Neural cell (in vitro differentiated cells): ENCODE measurements at regions not wholly inside any gene's neighbourhood (a gene's known extent, or its start where the extent isn't known, plus 50 kb on each side); places are given as distances from the start of the nearest gene placed in this dataset.

Source experiments
- H2AFZ ChIP-seq: fragments of 200-600, 300-800 bp; sonication (generic), shearing (Covaris generic); 2 replicates; pipeline ENCODE4 v1.6.0; 2014; ENCODE audit warnings: low read depth, mild to moderate bottlenecking, antibody characterized with exemption, low read length, moderate library complexity
- H3F3A ChIP-seq: fragments of 200-600 bp; shearing (Covaris generic); 2 replicates; pipeline ENCODE4 v1.6.1; 2016; ENCODE audit warnings: mild to moderate bottlenecking, moderate library complexity, mixed read lengths, antibody characterized with exemption, low read length; ENCODE audit not compliant: insufficient read depth, poor library complexity, severe bottlenecking
- H3K27ac ChIP-seq: fragments of 200-600, 300-800 bp; sonication (generic), shearing (Covaris generic); 2 replicates; pipeline ENCODE4 v1.5.1; 2014; ENCODE audit warnings: mild to moderate bottlenecking, low read length, moderate library complexity
- H3K27me3 ChIP-seq: fragments of 300-800, 200-600 bp; sonication (generic), shearing (Covaris generic); 2 replicates; pipeline ENCODE4 v1.6.0; 2014; ENCODE audit warnings: mild to moderate bottlenecking, low read depth, low read length, moderate library complexity; ENCODE audit not compliant: insufficient read depth
- H3K36me3 ChIP-seq: fragments of 300-800, 200-600 bp; sonication (generic), shearing (Covaris generic); 2 replicates; pipeline ENCODE4 v1.5.1; 2014; ENCODE audit warnings: mild to moderate bottlenecking, antibody characterized with exemption, low read length, moderate library complexity; ENCODE audit not compliant: insufficient read depth
- H3K4me2 ChIP-seq: fragments of 300-800, 200-600 bp; sonication (generic), shearing (Covaris generic); 2 replicates; pipeline ENCODE4 v1.6.0; 2014; ENCODE audit warnings: mild to moderate bottlenecking, low read length
- H3K4me3 ChIP-seq: fragments of 300-800, 200-600 bp; sonication (generic), shearing (Covaris generic); 2 replicates; pipeline ENCODE4 v1.5.1; 2014; ENCODE audit warnings: mild to moderate bottlenecking, low read length, moderate library complexity
- H3K79me2 ChIP-seq: fragments of 200-600 bp; shearing (Covaris generic); replicated peaks from 2 replicates; pipeline ENCODE4 v1.6.0; 2014; ENCODE audit warnings: mild to moderate bottlenecking, low read length, moderate library complexity; ENCODE audit not compliant: insufficient read depth
- H3K9ac ChIP-seq: fragments of 300-800, 200-600 bp; sonication (generic), shearing (Covaris generic); 2 replicates; pipeline ENCODE4 v1.6.1; 2016; ENCODE audit warnings: mild to moderate bottlenecking, low read length, mixed read lengths
- H3K9me2 ChIP-seq: fragments of 200-600 bp; shearing (Covaris generic); 2 replicates; pipeline ENCODE4 v1.6.1; 2016; ENCODE audit warnings: mild to moderate bottlenecking, low read length, mixed read lengths; ENCODE audit not compliant: insufficient read depth
- H3K9me3 ChIP-seq: fragments of 200-600, 300-800 bp; sonication (generic), shearing (Covaris generic); 2 replicates; pipeline ENCODE4 v1.6.1; 2016; ENCODE audit warnings: mild to moderate bottlenecking, mixed run types, low read length, moderate library complexity, mixed read lengths
- H4K20me1 ChIP-seq: fragments of 200-600 bp; shearing (Covaris generic); 2 replicates; pipeline ENCODE4 v1.6.1; 2016; ENCODE audit warnings: mild to moderate bottlenecking, mixed run types; ENCODE audit not compliant: insufficient read depth
- CTCF ChIP-seq: fragments of 450-650 bp; IDR thresholded peaks from 2 replicates; pipeline ENCODE4 v1.5.1; 2014; ENCODE audit warnings: antibody characterized with exemption, mild to moderate bottlenecking, moderate library complexity; ENCODE audit not compliant: poor library complexity, severe bottlenecking
- EP300 ChIP-seq: fragments of 450-650 bp; conservative IDR thresholded peaks from 2 replicates; pipeline ENCODE4 v1.6.1; 2014; ENCODE audit warnings: antibody characterized with exemption, mild to moderate bottlenecking, moderate library complexity; ENCODE audit not compliant: poor library complexity, severe bottlenecking
- EZH2 ChIP-seq: fragments of 200-600, 300-800 bp; shearing (Covaris generic), sonication (generic); IDR thresholded peaks from 2 replicates; pipeline ENCODE4 v1.6.1; 2014; ENCODE audit warnings: antibody characterized with exemption, low read length, borderline replicate concordance, mild to moderate bottlenecking; ENCODE audit not compliant: insufficient read depth, poor library complexity, severe bottlenecking
- MXI1 ChIP-seq: fragments of 450-650 bp; conservative IDR thresholded peaks from 2 replicates; pipeline ENCODE4 v1.6.1; 2014; ENCODE audit warnings: antibody characterized with exemption, mild to moderate bottlenecking; ENCODE audit not compliant: poor library complexity, severe bottlenecking
- POLR2AphosphoS5 ChIP-seq: IDR thresholded peaks from 2 replicates; pipeline ENCODE4 v1.6.1; 2012
- RAD21 ChIP-seq: fragments of 450-650 bp; conservative IDR thresholded peaks from 2 replicates; pipeline ENCODE4 v1.6.1; 2014; ENCODE audit warnings: antibody characterized with exemption, mild to moderate bottlenecking, moderate library complexity
- REST ChIP-seq: IDR thresholded peaks from 2 replicates; pipeline ENCODE4 v1.6.1; 2012; ENCODE audit warnings: borderline replicate concordance
- SMC3 ChIP-seq: fragments of 450-650 bp; conservative IDR thresholded peaks from 2 replicates; pipeline ENCODE4 v1.6.1; 2014; ENCODE audit warnings: antibody characterized with exemption, mild to moderate bottlenecking, moderate library complexity; ENCODE audit not compliant: poor library complexity
- TAF1 ChIP-seq: IDR thresholded peaks from 2 replicates; pipeline ENCODE4 v1.6.1; 2012; ENCODE audit warnings: low read depth

- H3K9me2 ChIP-seq: no peaks in the 10 kb centered on the region
- no peaks in the 10 kb centered on the region for H3K27me3 ChIP-seq
- TF ChIP-seq EZH2 (no peak), TAF1 (no peak), POLR2AphosphoS5 (no peak), CTCF (no peak), REST (no peak), EP300 (no peak), RAD21 (no peak), SMC3 (no peak), MXI1 (no peak)
- H3K36me3 ChIP-seq: no peaks in the 10 kb centered on the region
- no peaks in the 10 kb centered on the region for H3F3A ChIP-seq
- H3K9ac ChIP-seq: no peak overlapping the region
- H4K20me1 ChIP-seq: no peaks in the 10 kb centered on the region
- H3K9me3 ChIP-seq: no peaks in the 10 kb centered on the region
- no peak overlapping the region for H3K4me3 ChIP-seq
- H3K4me2 ChIP-seq: no peak overlapping the region
- H3K79me2 ChIP-seq: no peaks in the 10 kb centered on the region
- H2AFZ ChIP-seq: no peak overlapping the region
- no peak overlapping the region for H3K27ac ChIP-seq
Measured at GRCh38 chr13:87893186-87893585, 222.0 kb downstream of the SLITRK5 start.

- Histone ChIP-seq H3K36me3 (no peaks in the 10 kb centered on the region), H3K9ac (no peak overlapping the region), H3K4me3 (no peak overlapping the region), H3K9me2 (no peaks in the 10 kb centered on the region), H3K27me3 (no peaks in the 10 kb centered on the region), H2AFZ (no peak overlapping the region), H3K27ac (no peak overlapping the region), H3F3A (no peaks in the 10 kb centered on the region), H3K9me3 (no peaks in the 10 kb centered on the region), H3K79me2 (no peaks in the 10 kb centered on the region), H3K4me2 (no peak overlapping the region), H4K20me1 (no peaks in the 10 kb centered on the region)
- TF ChIP-seq SMC3 (no peak), EZH2 (no peak), TAF1 (no peak), EP300 (no peak), REST (no peak), MXI1 (no peak), RAD21 (no peak), CTCF (no peak), POLR2AphosphoS5 (no peak)
Measured at GRCh38 chr13:87894059-87894458, 222.9 kb downstream of the SLITRK5 start.
